Left kidney (tissue), 1 donor: ENCODE measurements at regions not wholly inside any gene's neighbourhood (a gene's known extent, or its start where the extent isn't known, plus 50 kb on each side); places are given as distances from the start of the nearest gene placed in this dataset.

Experiments
- DNase-seq: peaks from one replicate; pipeline ENCODE4 v3.0.0-alpha.2; 2013

DNA sequence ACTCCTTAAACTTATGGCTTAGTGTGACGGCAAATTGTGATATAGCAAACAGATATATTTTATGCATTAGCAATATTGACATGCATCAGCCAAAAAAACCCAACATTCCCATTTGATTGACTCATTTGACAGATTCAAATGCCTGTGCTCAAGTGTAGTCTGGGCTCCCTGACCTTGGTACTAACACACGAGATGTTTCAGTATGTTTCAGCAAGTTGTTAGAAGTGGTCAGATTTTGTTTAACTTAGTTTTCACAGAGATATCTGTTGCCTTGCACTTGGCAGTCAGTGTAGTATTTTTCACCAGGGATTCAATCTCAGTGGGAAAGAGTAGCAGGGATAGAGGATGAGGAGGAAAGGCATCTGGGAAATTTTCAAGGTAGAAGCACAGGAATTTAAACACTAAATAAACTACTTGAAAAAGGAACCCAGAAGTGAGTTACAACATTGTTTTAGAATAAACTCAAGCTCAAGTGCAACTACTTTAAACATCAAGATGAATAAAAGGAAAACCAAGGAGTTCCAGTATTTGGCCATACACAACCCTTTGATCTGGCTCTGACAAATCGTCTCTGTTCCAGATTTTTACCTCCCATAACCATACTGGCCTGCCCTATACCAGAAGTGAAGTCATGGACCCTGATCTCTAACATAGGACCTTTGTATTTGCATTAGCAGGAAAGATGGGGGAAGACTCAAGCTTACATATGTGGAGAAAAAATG, 56.5 kb upstream of the BLID start:
- no peak for DNase-seq

DNA sequence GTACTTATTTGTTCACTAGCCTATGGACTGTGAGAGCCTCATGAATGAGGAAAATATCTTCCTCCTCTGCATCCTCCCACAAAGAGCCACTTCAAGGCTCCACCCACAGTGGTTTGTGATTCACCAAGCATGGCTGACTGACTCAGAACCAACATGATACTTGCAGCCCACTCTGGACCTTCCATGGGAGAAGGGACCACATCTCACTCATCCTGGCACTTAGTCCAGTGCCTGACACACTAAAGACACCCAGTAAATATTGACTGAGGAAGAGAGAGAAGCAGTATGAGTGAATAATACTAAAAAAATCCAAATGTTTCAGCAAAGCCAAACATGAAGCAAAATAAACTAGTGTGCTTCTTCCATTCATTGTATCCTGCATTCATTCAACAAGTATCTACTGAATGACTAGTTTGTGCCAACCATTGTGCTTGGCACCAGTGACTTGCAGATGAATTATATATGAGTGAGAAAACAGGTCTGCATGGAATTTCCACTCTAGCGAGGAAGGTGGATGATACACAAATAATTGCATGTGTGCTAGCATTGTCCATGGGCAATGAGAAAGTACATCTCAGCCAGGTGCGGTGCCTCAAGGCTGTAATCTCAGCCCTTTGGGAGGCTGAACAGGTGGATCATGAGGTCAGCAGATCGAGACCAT, 54.9 kb upstream of the BLID start:
- no peak for DNase-seq

DNA sequence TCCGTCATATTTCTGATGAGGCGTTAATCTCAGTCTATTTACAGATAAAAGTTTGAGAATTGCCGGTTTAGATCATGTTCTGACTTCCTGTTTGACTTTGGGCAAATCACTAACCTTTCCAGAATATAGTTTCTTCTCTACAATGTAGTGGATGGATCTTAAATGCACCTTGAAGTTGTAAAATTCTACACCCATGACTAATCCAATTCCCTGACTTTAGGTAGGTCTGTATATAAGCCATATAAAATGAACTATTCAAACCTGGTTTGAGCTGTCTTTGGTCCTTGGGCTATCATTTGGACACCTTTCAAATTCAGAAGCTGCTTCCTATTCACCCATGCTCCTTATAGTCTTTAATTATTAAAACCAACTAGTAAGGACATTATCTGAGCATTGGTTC, 52.2 kb upstream of the BLID start:
- DNase-seq: no peak

DNA sequence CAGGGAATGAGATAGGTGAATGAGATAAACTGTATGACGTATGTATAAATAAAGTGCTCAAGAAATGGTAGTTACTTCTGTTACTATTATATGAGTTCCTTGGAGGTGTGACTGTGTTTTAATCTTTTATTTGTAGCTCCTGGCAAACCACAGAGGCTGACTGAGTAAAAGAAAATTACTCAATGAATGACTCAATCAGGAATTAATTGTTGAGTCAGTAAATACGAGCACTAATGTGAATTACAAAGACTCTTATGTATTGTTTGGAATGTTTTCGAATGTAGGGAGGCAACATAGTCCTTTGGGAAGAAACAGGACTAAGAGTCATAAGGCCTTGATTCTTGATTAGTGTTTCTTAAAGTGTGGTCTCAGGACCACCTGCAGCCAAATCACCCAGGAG, 51.1 kb upstream of the BLID start:
- no peak for DNase-seq

DNA sequence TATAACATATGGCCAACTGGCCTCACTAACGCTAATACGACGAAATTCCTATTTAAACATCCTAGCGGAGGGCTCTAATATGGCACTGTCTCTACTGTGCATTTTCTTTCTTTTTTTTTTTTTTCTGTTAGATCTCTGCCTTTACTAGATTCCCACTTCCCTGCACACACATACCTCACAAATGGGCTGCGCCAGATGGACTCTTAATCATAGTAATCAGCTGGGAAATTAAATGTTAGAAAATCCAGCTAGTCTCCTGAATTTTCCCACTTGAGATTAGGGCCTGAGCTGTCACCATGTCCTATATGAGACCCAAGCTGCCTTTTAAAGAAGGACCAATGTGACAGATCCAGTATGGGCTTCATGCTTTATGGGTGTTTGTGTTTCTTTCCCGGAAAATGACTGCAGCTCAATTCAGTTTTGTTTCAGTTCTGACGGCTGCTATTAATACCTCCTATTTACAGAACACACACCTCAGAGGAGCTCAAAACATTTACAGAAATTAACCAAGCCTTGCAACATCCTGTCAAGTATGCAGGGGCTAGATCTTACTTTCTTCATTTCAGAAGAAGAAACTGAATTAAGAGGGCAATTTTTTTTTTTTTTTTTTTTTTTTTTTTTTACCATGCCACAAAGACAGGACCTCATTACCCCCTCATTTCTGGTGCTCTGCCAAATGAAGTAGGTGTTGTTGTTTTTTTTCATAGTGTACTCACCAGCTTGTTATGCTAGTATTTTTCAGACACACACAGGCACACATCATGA, 49.8 kb upstream of the BLID start:
- DNase-seq: no peak
